Ishikawa (cell line): ENCODE measurements at regions not wholly inside any gene's neighbourhood (a gene's known extent, or its start where the extent isn't known, plus 50 kb on each side); places are given as distances from the start of the nearest gene placed in this dataset.

ENCODE experiments used
- CEBPB ChIP-seq: IDR thresholded peaks from 2 replicates; pipeline ENCODE4 v1.6.1; 2012
- CREB1 ChIP-seq: IDR thresholded peaks from 2 replicates; pipeline ENCODE4 v1.6.1; 2012; ENCODE audit warnings: low read depth
- EGR1 ChIP-seq: IDR thresholded peaks from 2 replicates; pipeline ENCODE4 v1.6.1; 2012
- EP300 ChIP-seq: IDR thresholded peaks from 2 replicates; pipeline ENCODE4 v1.6.1; 2012; ENCODE audit warnings: borderline replicate concordance
- FOXM1 ChIP-seq: IDR thresholded peaks from 2 replicates; pipeline ENCODE4 v1.6.1; 2012; ENCODE audit warnings: low read depth, borderline replicate concordance
- MAX ChIP-seq: IDR thresholded peaks from 2 replicates; pipeline ENCODE4 v1.6.1; 2012
- NFIC ChIP-seq: IDR thresholded peaks from 2 replicates; pipeline ENCODE4 v1.6.1; 2012
- RAD21 ChIP-seq: IDR thresholded peaks from 2 replicates; pipeline ENCODE4 v1.6.1; 2012; ENCODE audit warnings: low read depth
- REST ChIP-seq: IDR thresholded peaks from 2 replicates; pipeline ENCODE4 v1.6.1; 2012; ENCODE audit warnings: low read depth, mild to moderate bottlenecking
- TAF1 ChIP-seq: IDR thresholded peaks from 2 replicates; pipeline ENCODE4 v1.6.1; 2012; ENCODE audit warnings: low read depth, mild to moderate bottlenecking
- TCF12 ChIP-seq: IDR thresholded peaks from 2 replicates; pipeline ENCODE4 v1.6.1; 2012; ENCODE audit warnings: low read depth
- TEAD4 ChIP-seq: IDR thresholded peaks from 2 replicates; pipeline ENCODE4 v1.6.1; 2012
- USF1 ChIP-seq: IDR thresholded peaks from 2 replicates; pipeline ENCODE4 v1.6.1; 2012
- YY1 ChIP-seq: IDR thresholded peaks from 2 replicates; pipeline ENCODE4 v1.6.1; 2012; ENCODE audit warnings: low read depth
- ZBTB7A ChIP-seq: IDR thresholded peaks from 2 replicates; pipeline ENCODE4 v1.6.1; 2012; ENCODE audit warnings: low read depth

- TF ChIP-seq USF1 (no peak), RAD21 (peak; percentile 37)
Observed at GRCh38 chr12:61546296-61546695, 713.9 kb upstream of the USP15 start.

GRCh38 chr12:61553091-61553490 is 707.1 kb upstream of the USP15 start:
- TF ChIP-seq USF1: no peak
- TF ChIP-seq RAD21: no peak
- TF ChIP-seq NFIC: no peak
- no peak for TF ChIP-seq FOXM1
- no peak for TF ChIP-seq MAX
- no peak for TF ChIP-seq TAF1
- no peak for TF ChIP-seq TEAD4
- no peak for TF ChIP-seq ZBTB7A
- no peak for TF ChIP-seq EGR1
- no peak for TF ChIP-seq TCF12
- TF ChIP-seq REST: no peak
- TF ChIP-seq CREB1: no peak
- no peak for TF ChIP-seq CEBPB
- no peak for TF ChIP-seq YY1
- no peak for TF ChIP-seq EP300

GRCh38 chr12:61554268-61555008 is 705.8 kb upstream of the USP15 start:
- TF ChIP-seq EP300 (no peak), CREB1 (no peak), TCF12 (no peak), RAD21 (no peak), MAX (no peak), YY1 (no peak), TEAD4 (no peak), ZBTB7A (no peak), EGR1 (no peak)

GRCh38 chr12:61563665-61564450 is 696.3 kb upstream of the USP15 start:
- TF ChIP-seq EP300: no peak
- TF ChIP-seq RAD21: no peak
- TF ChIP-seq TCF12: no peak
- TF ChIP-seq EGR1: no peak
- TF ChIP-seq FOXM1: no peak
- no peak for TF ChIP-seq REST
- no peak for TF ChIP-seq TAF1

- no peak for TF ChIP-seq YY1
- TF ChIP-seq TCF12: no peak
- no peak for TF ChIP-seq REST
- no peak for TF ChIP-seq EGR1
- no peak for TF ChIP-seq FOXM1
- TF ChIP-seq TEAD4: no peak
- TF ChIP-seq ZBTB7A: no peak
- TF ChIP-seq EP300: no peak
- no peak for TF ChIP-seq TAF1
- no peak for TF ChIP-seq CREB1
- TF ChIP-seq MAX: no peak
Observed at GRCh38 chr12:61564466-61564865, 695.7 kb upstream of the USP15 start.
